Raji (cell line): ENCODE measurements at regions not wholly inside any gene's neighbourhood (a gene's known extent, or its start where the extent isn't known, plus 50 kb on each side); places are given as distances from the start of the nearest gene placed in this dataset.

Source experiments
- POLR2A ChIP-seq: IDR thresholded peaks from 2 replicates; pipeline ENCODE4 v1.6.1; 2011; ENCODE audit warnings: low read depth, low read length, control low read depth; ENCODE audit not compliant: insufficient read depth

DNA sequence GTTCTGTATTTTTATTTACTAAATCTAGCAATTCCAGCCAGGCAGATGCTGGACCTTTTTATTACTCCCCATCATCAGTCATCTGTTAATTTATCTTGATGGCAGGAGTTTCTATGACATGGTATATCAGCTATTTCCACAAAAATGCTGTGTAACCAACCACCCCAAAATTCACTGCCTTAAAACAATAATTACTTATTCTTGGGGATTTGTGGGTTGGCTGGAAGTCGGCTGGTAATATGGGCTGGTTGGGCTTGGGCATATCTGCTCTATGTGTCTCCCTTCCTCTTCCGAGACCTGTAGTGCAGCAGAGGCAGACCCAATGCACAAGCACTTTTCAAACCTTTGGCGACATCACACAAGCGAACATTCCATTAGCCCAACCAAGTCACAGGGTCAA is 92.1 kb upstream of the UBE2E1 start:
- no peak for TF ChIP-seq POLR2A

DNA sequence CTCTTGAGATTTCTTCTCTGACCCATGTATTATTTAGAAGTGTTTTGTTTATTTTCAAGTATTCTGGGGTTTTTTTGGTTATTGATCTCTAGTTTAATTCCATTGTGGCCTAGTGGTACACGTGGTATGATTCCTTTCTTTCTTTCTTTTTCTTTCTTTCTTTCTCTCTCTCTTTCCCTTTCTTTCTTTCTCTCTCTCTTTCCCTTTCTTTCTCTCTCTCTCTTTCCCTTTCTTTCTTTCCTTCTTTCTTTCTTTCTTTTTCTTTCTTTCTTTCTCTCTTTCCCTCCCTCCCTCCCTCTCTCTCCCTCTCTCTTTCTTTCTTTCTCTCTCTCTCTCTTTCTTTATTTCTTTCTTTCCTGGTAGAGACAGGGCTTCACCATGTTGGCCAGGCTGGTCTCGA is 85.7 kb upstream of the UBE2E1 start:
- no peak for TF ChIP-seq POLR2A

DNA sequence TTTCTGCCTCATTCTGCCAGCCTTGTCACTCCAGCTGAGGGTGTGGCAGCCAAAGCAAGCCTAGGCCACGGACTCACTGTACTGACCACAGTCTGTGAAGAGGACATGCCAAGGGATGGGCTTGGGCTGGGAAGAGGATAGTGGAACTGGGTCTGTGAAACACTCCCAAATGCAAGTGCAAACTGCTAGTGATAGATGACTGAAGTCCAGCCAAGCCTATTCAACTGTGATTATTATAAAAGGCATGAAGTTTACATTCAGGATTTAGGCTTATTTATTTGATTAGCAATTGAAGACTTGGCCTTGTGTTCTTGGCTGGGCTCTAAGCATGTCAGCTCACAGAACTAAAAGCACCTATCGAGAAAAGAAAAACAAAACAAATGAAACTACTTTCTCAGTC is 84.9 kb upstream of the UBE2E1 start:
- TF ChIP-seq POLR2A: no peak

DNA sequence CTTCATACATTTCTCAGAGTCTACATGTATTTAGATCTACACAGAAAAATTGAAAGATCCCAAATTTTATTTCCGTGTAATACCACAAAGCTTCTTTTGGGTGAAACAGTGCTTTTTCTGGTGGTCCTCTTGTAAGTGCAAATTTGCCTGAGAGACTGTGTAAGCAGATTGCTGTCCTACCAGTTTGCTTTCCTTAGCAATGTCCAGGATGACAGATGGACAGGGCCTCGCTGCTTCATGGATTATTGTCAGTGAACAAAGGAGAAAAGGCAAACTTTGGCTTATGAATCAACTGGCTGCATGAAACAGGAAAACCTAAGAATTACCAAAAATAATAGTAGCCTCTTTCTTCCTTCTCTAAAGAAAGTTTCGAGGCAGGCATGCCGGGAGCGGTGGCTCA is 82.6 kb upstream of the UBE2E1 start:
- TF ChIP-seq POLR2A: no peak

DNA sequence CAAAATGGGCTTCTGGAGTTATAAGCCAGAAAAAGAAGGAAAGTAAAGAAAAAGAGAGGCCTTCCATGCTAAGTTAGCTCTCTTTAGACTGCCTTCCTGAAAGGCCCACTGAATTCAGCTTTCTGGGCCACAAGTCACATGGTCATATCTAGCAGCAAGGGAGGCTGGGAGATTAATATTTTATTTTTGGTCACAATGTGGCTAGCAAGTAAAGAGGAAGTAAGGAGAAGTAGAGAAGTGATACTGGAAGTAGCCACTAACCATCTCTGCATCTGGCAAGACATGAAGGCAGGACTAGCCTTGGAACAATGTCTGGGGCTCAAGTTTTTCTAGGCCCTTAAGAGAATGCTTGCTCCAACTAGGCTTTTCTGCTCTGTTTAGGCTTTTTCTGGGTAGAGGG is 81.8 kb upstream of the UBE2E1 start:
- 0 out of 2 replicates have a peak, but pooled peaks have one; percentile 12 for TF ChIP-seq POLR2A

DNA sequence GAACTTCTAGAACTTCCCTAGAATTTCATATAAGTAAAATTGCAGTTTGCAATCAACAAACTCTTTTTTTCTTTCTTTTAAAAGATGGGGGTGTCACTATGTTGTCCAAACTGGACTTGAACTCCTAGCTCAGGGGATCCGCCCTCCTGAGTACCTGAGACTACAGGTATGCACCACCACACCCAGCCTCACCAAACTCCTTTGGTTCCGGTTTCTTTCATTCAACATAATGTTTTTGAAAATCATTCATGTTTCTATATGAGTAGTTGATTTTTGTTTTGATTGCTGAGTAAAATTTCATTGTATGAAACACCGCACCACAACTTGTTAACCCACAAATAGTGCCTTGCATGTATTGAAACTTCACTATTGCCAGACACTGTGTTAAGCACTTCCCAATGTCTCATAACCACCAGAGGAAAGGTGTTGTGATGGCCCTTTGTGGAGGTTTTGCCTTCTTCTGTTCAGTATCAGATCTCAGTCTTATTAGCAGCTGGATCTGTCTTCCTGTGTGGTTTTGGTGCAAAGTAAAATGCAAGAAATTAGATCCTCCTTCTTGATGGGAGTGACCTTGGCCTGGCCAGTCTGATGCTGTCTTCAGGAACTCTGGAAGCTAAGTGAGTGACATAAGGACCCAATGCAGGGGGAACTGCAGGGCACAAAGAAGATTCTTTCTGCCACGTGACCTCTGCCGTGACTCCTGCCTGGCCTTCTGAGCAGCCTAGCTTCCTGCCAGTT is 78.8 kb upstream of the UBE2E1 start:
- TF ChIP-seq POLR2A: no peak

DNA sequence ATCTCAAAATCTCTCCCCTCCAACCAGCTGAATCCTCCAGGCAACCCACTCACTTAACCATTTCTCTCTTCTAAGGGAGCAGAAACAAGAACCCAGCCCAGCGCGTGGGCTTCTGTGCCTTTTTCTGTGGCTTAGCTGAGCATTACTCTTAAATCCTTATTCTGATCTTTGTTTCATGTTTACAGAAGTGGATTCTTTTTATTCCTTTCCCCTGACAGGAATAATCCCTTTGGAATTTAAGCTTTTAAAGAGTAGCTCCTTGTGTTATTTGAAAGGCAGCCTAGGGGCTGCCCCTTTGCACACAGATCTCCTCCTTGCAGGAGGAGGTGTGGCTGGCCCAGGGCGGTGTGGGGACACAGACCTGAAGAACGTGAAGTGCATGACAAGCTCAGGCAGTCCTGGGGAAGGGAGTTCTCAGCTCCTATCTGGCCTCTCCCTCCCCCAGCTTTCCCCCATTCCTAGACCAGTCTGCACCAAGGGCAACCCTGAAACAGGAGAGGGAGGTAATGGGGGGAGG is 77.1 kb upstream of the UBE2E1 start:
- no peak for TF ChIP-seq POLR2A

DNA sequence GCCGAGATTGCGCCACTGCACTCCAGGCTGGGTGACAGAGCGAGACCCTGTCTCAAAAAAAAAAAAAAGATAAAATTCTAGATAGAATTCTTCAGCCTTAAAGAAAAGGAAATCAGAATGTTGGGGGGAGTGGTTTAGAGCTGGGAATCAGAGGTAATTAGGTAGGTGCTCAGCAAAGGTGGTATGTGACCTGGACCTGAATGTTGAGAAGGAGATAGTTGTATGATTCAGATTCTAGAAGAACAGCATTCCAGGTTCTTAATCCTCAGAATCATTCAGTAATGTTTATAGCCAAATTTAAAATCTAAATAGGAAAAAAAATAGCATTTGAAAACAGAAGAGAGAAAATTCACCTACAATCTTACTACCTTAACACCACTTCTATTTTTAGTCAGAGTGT is 71.3 kb upstream of the UBE2E1 start:
- no peak for TF ChIP-seq POLR2A

DNA sequence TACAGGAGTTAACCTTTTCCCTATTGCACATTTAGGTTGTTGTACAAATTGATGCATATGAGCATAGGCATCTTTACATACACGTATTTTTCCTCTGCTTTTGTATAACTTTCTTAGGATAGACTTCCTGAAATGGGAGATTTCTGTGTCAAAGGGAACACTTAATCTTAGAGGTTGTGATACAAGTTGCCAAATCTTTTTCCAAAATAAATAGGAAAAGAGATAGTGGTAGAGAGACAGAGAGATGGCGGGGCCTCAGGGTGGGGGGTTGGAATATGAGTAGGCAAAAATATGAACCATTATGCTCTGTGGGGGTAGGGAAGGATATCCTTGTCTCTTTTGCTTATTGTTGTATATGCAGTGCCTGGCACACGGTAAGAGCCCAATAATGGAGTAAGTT is 70.7 kb upstream of the UBE2E1 start:
- no peak for TF ChIP-seq POLR2A

DNA sequence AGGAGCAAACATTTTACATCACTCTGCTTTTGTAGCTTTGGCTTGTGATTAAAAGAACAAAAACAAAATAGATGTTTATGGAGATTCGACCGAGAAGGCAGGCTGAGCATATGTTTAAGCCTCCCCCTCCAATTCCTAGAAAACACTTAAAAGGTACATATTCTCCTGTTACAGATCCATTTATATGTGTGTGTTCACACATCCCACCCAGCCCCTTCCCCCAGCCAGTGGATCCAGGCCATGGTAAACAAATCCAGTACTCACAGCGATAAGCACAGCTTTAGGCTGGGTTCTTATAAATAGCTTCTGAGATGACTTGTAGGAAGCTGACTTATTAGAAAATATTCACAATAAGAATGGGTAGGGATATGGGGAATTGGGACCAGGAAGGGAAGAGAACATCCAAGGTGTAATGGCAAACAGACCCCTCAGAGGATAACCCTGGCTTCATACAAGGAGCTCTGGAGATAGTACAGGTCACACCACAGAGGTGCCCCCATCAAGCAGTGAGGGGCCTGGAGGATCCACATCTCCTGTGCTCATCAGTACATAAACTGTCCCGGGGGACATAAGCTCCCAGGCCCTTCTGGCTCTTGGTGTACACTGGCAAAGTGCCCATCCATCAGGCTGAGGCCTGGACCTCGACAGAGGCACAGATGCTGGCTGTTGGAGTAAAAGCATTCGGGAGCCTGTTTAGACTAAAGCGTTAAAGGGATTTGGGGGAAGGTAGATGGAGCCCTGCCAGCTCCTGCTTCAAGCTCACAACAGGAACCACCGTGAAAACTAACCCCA is 70.0 kb upstream of the UBE2E1 start:
- TF ChIP-seq POLR2A: no peak

DNA sequence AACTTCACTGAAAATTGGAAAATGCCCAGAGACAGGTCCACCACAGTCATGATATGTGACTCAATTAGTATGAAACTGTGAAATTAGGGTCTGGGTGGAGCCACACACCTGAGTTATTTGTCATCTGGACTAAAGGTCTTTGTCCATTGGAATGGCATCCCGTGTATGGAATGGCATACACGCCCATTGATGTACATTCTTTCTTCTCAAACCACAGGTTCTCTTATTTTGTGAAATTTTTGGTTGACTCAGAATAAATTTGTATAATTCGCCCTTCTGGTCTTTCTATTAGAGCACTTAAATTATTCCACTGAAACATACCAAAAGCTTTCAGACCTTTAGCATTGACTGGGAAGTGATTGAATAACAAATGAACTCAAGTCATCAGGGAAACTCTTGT is 66.8 kb upstream of the UBE2E1 start:
- TF ChIP-seq POLR2A: no peak

DNA sequence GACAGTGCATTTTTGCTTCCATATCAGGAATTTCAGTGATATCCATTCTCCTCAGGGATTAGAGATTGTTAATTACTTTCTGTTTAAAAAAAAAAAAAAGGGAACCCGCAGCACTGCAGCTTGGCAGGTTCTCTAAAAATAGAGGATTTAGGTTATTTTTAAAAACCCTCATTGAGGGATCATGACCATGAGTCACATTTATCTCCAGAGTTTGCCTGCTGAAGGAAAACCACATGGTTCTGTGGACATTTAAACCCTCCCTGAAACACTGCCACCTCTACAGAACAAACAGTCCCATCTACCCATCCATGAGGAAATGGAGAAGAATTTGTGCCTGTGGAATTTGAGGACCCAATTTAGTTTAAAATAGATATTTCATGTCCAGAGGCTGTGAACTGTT is 66.2 kb upstream of the UBE2E1 start:
- no peak for TF ChIP-seq POLR2A

DNA sequence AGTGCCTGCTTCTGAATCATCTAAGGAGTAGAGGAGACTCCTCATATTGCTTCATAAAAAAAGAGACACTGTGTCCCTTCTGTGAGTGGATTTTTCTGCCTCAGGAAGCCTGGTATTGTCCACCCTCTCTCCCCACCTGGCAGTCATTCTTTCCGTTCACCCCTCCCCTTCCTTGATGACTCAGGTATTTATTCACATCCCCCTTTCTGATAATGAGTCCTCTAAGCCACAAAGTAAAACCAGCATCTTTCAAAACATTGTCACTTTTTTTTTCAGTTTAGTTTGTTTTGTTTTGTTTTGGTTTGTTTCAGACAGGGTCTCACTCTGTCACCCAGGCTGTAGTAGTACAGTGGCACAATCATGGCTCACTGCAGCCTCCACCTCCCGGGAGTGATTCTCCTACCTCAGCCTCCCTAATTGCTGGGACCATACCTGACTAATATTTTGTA is 65.2 kb upstream of the UBE2E1 start:
- TF ChIP-seq POLR2A: no peak

DNA sequence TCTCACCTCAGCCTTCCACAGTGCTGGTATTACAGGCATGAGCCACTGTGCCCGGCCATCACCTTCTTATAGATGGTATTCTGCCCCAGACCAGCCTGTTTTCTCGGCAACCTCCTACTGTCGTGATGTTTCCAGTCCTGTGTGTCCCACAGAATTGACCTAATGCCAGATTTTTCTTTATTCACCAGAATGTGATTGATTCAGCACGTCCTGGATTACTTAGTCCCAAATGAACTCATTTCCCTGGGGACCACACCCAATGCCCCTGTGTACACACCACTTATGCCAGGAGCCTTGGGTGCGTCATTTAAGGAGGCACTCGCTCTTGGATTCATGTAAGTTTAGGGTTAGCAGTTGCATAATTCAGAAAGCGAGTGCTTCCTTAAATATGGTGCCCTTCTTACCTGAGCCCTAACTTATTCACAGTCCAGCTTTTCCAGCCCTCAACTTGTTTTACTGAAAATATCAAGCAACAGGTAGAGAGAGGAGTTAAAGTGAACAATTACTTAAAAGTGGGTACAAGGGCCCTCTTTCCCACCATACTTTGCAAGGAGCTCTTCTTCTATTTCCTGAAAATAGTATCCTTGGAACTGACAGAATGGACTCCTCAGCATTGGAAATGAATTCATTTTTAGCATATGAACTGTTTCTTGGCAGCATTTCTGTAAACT is 64.6 kb upstream of the UBE2E1 start:
- TF ChIP-seq POLR2A: no peak

DNA sequence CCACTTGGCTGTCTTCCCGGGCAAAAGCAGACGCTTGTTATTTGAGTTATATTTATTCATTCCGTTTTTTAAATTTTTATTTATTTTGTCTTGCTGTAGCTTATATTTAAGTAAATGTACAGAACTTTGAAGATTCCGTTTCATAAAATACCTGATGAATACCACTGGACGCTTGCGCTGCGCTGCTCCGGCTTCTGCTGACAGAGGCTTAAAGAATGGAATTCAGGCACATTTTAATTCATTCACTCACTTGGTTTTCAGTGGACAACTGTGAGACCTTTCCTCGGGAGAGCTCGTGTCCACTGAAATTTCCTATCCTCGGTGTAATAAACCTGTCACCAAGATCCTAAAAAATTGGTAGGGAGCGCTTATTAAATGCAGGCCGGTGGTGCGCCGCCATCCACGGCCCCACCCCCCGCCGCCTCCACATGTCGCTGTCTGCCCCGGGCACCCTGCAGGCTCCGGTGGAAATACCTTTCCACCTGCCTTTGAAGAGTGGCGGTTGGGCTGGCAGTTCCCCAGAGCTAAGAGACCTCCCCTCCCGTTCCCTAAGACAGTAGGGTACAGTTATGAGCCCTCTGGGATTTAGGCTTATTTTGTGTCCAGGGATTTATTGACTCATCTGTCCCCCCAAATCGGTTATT is 62.5 kb upstream of the UBE2E1 start:
- no peak for TF ChIP-seq POLR2A
